ENCODE measurements at regions not wholly inside any gene's neighbourhood (a gene's known extent, or its start where the extent isn't known, plus 50 kb on each side); places are given as distances from the start of the nearest gene placed in this dataset.

GRCh38 chr19:29010276-29010675 lies 202.7 kb downstream of the UQCRFS1 start:
- no peak overlapping the region for H3K4me3 Mint-ChIP-seq
- ATAC-seq (ENCODE audit: low read depth): no peak
- no peaks in the 10 kb centered on the region for H3K4me1 Mint-ChIP-seq
- no peaks in the 10 kb centered on the region for H3K36me3 Mint-ChIP-seq (ENCODE audit: low read depth)
- DNase-seq: no peak
- no peaks in the 10 kb centered on the region for H3K27me3 Mint-ChIP-seq
- intact Hi-C loops (cut with micrococcal nuclease): no loop called here
- H3K27ac Mint-ChIP-seq: no peak overlapping the region
- ChIA-PET POLR2A (no interaction called here), CTCF (no interaction called here)
- no peak for TF ChIP-seq CTCF (IDR thresholded peaks at IDR 0.05)
- no peaks in the 10 kb centered on the region for H3K9me3 Mint-ChIP-seq

- Mint-ChIP-seq H3K27ac (no peak overlapping the region), H3K4me3 (no peak overlapping the region), H3K36me3 (ENCODE audit: low read depth) (no peaks in the 10 kb centered on the region), H3K27me3 (no peaks in the 10 kb centered on the region), H3K4me1 (no peaks in the 10 kb centered on the region), H3K9me3 (no peaks in the 10 kb centered on the region)
- DNase-seq: no peak
- ChIA-PET POLR2A (no interaction called here), CTCF (no interaction called here)
- ATAC-seq (ENCODE audit: low read depth): no peak
- intact Hi-C loops (cut with micrococcal nuclease): no loop called here
- no peak for TF ChIP-seq CTCF (IDR thresholded peaks at IDR 0.05)
Observed at GRCh38 chr19:29006057-29006735, 206.8 kb downstream of the UQCRFS1 start.

GRCh38 chr19:29004796-29005195 lies 208.2 kb downstream of the UQCRFS1 start:
- Mint-ChIP-seq H3K36me3 (ENCODE audit: low read depth) (no peaks in the 10 kb centered on the region), H3K4me1 (no peaks in the 10 kb centered on the region), H3K27me3 (no peaks in the 10 kb centered on the region), H3K9me3 (no peaks in the 10 kb centered on the region), H3K27ac (no peak overlapping the region), H3K4me3 (no peak overlapping the region)
- POLR2A ChIA-PET: no interaction called here
- DNase-seq (no peak), ATAC-seq (ENCODE audit: low read depth) (no peak)
- CTCF ChIA-PET: no interaction called here
- TF ChIP-seq CTCF (IDR thresholded peaks at IDR 0.05): no peak
- intact Hi-C loops (cut with micrococcal nuclease): no loop called here

- intact Hi-C loops (cut with micrococcal nuclease): no loop called here
- no peaks in the 10 kb centered on the region for H3K4me1 Mint-ChIP-seq
- POLR2A ChIA-PET: no interaction called here
- no peak for DNase-seq
- H3K27me3 Mint-ChIP-seq: no peaks in the 10 kb centered on the region
- TF ChIP-seq CTCF (IDR thresholded peaks at IDR 0.05): no peak
- ATAC-seq (ENCODE audit: low read depth): no peak
- H3K36me3 Mint-ChIP-seq (ENCODE audit: low read depth): no peaks in the 10 kb centered on the region
- H3K9me3 Mint-ChIP-seq: no peaks in the 10 kb centered on the region
- H3K4me3 Mint-ChIP-seq: no peak overlapping the region
- CTCF ChIA-PET: no interaction called here
- no peak overlapping the region for H3K27ac Mint-ChIP-seq
Observed at GRCh38 chr19:29003641-29004409, 209.1 kb downstream of the UQCRFS1 start.

- H3K9me3 Mint-ChIP-seq: peaks cover 9% of the 10 kb centered on the region
- ChIA-PET CTCF (no interaction called here), POLR2A (no interaction called here)
- DNase-seq: no peak
- H3K4me3 Mint-ChIP-seq: no peak overlapping the region
- H3K36me3 Mint-ChIP-seq (ENCODE audit: low read depth): no peaks in the 10 kb centered on the region
- no peak for ATAC-seq (ENCODE audit: low read depth)
- intact Hi-C loops (cut with micrococcal nuclease): no loop called here
- no peaks in the 10 kb centered on the region for H3K4me1 Mint-ChIP-seq
- no peak for TF ChIP-seq CTCF (IDR thresholded peaks at IDR 0.05)
- H3K27me3 Mint-ChIP-seq: no peaks in the 10 kb centered on the region
- no peak overlapping the region for H3K27ac Mint-ChIP-seq
Observed at GRCh38 chr19:29002336-29002735, 210.6 kb downstream of the UQCRFS1 start.
